ENCODE measurements at regions not wholly inside any gene's neighbourhood (a gene's known extent, or its start where the extent isn't known, plus 50 kb on each side); places are given as distances from the start of the nearest gene placed in this dataset.

- TF ChIP-seq CTCF (IDR thresholded peaks at IDR 0.05) (no peak), POLR2AphosphoS5 (IDR thresholded peaks at IDR 0.05) (no peak), POLR2A (IDR thresholded peaks at IDR 0.05) (no peak)
These were observed 60.5 kb upstream of the C5orf46 start for GRCh38 chr5:147966829-147967228.
